CD14-positive monocyte (primary cell): ENCODE measurements at regions not wholly inside any gene's neighbourhood (a gene's known extent, or its start where the extent isn't known, plus 50 kb on each side); places are given as distances from the start of the nearest gene placed in this dataset.

ENCODE experiments used
- DNase-seq, 3 donors: peaks; one replicate each; pipeline ENCODE4 v3.0.0-alpha.2; 2011 to 2022
- H2AFZ ChIP-seq: 2 replicates; pipeline ENCODE4 v1.6.0; 2012; ENCODE audit warnings: mild to moderate bottlenecking, low read depth, low read length, inconsistent platforms; ENCODE audit not compliant: insufficient read depth, poor library complexity, severe bottlenecking
- H3K27ac ChIP-seq, 2 donors: 1 replicate in 1 of 2; 2 replicates in 1 of 2; pipeline ENCODE4 v1.5.1; 2012 to 2013; ENCODE audit warnings: low read length in 2 of 2, control low read depth in 1 of 2, inconsistent platforms in 1 of 2, low read depth in 1 of 2, mild to moderate bottlenecking in 1 of 2
- H3K27me3 ChIP-seq, 2 donors: one replicate each; pipeline versions ENCODE4 v1.6.0 to v1.6.1; 2011 to 2013; ENCODE audit warnings: low read length in 2 of 2; ENCODE audit not compliant: control insufficient read depth in 2 of 2, insufficient read depth in 2 of 2
- H3K36me3 ChIP-seq, 2 donors: replicated peaks in 1 of 2; 1 replicate in 1 of 2; 2 replicates in 1 of 2; pipeline versions ENCODE4 v1.5.1 to v1.6.1; 2012 to 2013; ENCODE audit warnings: low read length in 2 of 2, control low read depth in 1 of 2, inconsistent platforms in 1 of 2, mild to moderate bottlenecking in 1 of 2; ENCODE audit not compliant: insufficient read depth in 2 of 2, control insufficient read depth in 1 of 2
- H3K4me1 ChIP-seq, 2 donors: 1 replicate in 1 of 2; 2 replicates in 1 of 2; pipeline versions ENCODE4 v1.5.1 to v1.6.1; 2012 to 2013; ENCODE audit warnings: low read length in 2 of 2, control low read depth in 1 of 2, inconsistent platforms in 1 of 2, mild to moderate bottlenecking in 1 of 2, moderate library complexity in 1 of 2; ENCODE audit not compliant: insufficient read depth in 2 of 2, control insufficient read depth in 1 of 2
- H3K4me2 ChIP-seq: replicated peaks from 2 replicates; pipeline ENCODE3; 2012; ENCODE audit warnings: low read length, moderate library complexity, mild to moderate bottlenecking; ENCODE audit not compliant: poor library complexity, severe bottlenecking; ENCODE audit errors: extremely low read depth
- H3K4me3 ChIP-seq, 3 experiments: fragments of 200-600 bp in 1 of 3; sonication (generic) in 1 of 3; replicated peaks in 1 of 3; 1 replicate in 2 of 3; 2 replicates in 1 of 3; pipeline ENCODE4 v1.5.1; 2011 to 2013; ENCODE audit warnings: low read length in 3 of 3, mild to moderate bottlenecking in 3 of 3, control low read depth in 2 of 3, low read depth in 2 of 3, inconsistent platforms in 1 of 3, moderate library complexity in 1 of 3
- H3K79me2 ChIP-seq: 2 replicates; pipeline ENCODE4 v1.6.0; 2012; ENCODE audit warnings: mild to moderate bottlenecking, control low read depth, inconsistent platforms, low read length, moderate library complexity; ENCODE audit not compliant: insufficient read depth
- H3K9ac ChIP-seq: 2 replicates; pipeline ENCODE4 v1.6.0; 2017; ENCODE audit warnings: low read length, mild to moderate bottlenecking; ENCODE audit not compliant: insufficient read depth, poor library complexity, severe bottlenecking
- H3K9me3 ChIP-seq, 2 donors: replicated peaks in 1 of 2; 1 replicate in 1 of 2; 2 replicates in 1 of 2; pipeline versions ENCODE4 v1.5.1 to v1.6.1; 2012 to 2013; ENCODE audit warnings: low read length in 2 of 2, control low read depth in 1 of 2; ENCODE audit not compliant: control insufficient read depth in 1 of 2, insufficient read depth in 1 of 2
- H4K20me1 ChIP-seq: 2 replicates; pipeline ENCODE4 v1.6.0; 2012; ENCODE audit warnings: mild to moderate bottlenecking, low read length, control low read depth, moderate library complexity; ENCODE audit not compliant: insufficient read depth
- H3K27ac Mint-ChIP-seq, 7 donors: one replicate each; pipeline ENCODE4 v1.8.0; 2020; ENCODE audit warnings: mild to moderate bottlenecking in 7 of 7, mixed read lengths in 7 of 7, moderate library complexity in 6 of 7, inconsistent platforms in 2 of 7
- H3K27me3 Mint-ChIP-seq, 3 donors: one replicate each; pipeline ENCODE4 v1.8.0; 2021 to 2022; ENCODE audit warnings: low read depth in 3 of 3, mild to moderate bottlenecking in 3 of 3, mixed read lengths in 3 of 3, moderate library complexity in 3 of 3, inconsistent platforms in 1 of 3
- H3K36me3 Mint-ChIP-seq, 2 donors: one replicate each; pipeline ENCODE4 v1.8.0; 2020; ENCODE audit warnings: mixed read lengths in 2 of 2, inconsistent platforms in 1 of 2, mild to moderate bottlenecking in 1 of 2
- H3K4me1 Mint-ChIP-seq: one replicate; pipeline ENCODE4 v1.8.0; 2020; ENCODE audit warnings: mild to moderate bottlenecking, mixed read lengths
- H3K4me3 Mint-ChIP-seq, 2 donors: one replicate each; pipeline ENCODE4 v1.8.0; 2020; ENCODE audit warnings: mild to moderate bottlenecking in 2 of 2, mixed read lengths in 2 of 2, moderate library complexity in 1 of 2
- H3K9me3 Mint-ChIP-seq, 7 donors: one replicate each; pipeline ENCODE4 v1.8.0; 2020 to 2022; ENCODE audit warnings: mixed read lengths in 7 of 7, mild to moderate bottlenecking in 6 of 7, moderate library complexity in 6 of 7, inconsistent platforms in 2 of 7
- WGBS: methylation state at CpG from one replicate; pipeline ENCODE4 v1.1.5; 2013; ENCODE audit warnings: missing lambda C conversion rate; ENCODE audit not compliant: insufficient coverage; 5-methylcytosine and 5-hydroxymethylcytosine counted together
- intact Hi-C, 2 donors: fragments of 100-400 bp; cut with micrococcal nuclease; formaldehyde crosslinking; loops; one replicate each; pipeline versions ENCODE4 v1.15.0 to v1.15.1; 2023
- TF ChIP-seq, protein P1 (sequence below): fragments of 200-600 bp; IDR thresholded peaks from one replicate; pipeline ENCODE4 v1.8.0; 2022; ENCODE audit warnings: antibody characterized with exemption, mild to moderate bottlenecking

DNA sequence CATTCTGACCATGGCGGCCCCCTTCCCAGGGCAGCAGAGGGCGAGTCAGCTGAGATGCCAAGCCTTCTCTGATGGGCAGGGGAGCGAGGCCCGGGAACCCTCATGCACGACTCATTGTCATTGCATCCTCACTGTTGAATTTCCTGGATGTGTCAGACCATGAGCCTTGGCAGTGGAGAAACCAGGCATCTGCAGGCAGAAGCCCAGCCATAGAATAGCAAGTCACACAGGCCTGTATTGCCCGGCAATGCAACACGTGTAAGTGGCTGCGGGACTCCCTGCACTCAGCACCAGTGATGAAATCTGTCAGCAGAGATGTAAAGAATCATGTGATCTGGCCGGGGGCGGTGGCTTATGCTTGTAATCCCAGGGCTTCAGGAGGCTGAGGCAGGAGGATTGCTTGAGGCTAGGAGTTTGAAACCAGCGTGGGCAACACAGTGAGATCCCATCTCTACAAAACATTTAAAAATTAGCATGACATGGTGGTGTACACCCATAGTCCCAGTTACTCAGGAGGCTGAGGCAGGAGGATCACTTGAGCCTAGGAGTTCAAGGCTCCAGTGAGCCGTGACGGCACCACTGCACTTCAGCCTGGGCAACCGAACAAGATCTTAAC lies 199.7 kb downstream of the KATNAL1 start:
- Histone ChIP-seq H2AFZ (peak overlapping the region; percentile 48), H3K27ac (peak overlapping the region; percentile 74 to 89)

DNA sequence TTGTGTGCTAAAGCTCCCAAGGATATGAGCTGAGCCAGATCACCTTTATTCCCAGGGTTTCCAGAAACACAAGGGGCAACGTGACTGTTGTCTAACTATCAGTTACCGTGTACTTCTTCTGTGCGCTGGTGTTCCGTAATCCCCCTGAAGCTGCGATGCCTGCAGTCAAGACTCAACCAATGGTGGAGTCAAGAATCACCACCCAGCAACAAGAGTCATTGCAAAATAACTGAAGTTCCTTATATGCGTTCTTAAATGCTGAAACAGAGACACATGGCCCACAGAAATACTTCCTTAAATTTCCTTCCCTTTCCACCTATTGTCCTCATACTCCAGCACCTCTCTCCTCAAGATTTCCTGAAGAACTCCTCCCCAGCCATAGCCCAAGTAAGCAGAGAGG lies 200.2 kb downstream of the KATNAL1 start:
- Histone ChIP-seq H3K9me3 (no peaks in the 10 kb centered on the region), H3K4me3 (peak overlapping the region in 1 of 3 experiments; percentile 37), H3K9ac (no peak overlapping the region), H3K79me2 (no peaks in the 10 kb centered on the region), H3K4me1 (peaks cover 29 to 40% of the 10 kb centered on the region in 2 donors), H3K27me3 (no peaks in the 10 kb centered on the region), H2AFZ (peak overlapping the region; percentile 48), H3K4me2 (peak overlapping the region; percentile 27), H4K20me1 (no peaks in the 10 kb centered on the region), H3K27ac (peak overlapping the region; percentile 74 to 89), H3K36me3 (no peaks in the 10 kb centered on the region)
- TF ChIP-seq, protein P1, sequence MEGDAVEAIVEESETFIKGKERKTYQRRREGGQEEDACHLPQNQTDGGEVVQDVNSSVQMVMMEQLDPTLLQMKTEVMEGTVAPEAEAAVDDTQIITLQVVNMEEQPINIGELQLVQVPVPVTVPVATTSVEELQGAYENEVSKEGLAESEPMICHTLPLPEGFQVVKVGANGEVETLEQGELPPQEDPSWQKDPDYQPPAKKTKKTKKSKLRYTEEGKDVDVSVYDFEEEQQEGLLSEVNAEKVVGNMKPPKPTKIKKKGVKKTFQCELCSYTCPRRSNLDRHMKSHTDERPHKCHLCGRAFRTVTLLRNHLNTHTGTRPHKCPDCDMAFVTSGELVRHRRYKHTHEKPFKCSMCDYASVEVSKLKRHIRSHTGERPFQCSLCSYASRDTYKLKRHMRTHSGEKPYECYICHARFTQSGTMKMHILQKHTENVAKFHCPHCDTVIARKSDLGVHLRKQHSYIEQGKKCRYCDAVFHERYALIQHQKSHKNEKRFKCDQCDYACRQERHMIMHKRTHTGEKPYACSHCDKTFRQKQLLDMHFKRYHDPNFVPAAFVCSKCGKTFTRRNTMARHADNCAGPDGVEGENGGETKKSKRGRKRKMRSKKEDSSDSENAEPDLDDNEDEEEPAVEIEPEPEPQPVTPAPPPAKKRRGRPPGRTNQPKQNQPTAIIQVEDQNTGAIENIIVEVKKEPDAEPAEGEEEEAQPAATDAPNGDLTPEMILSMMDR: no peak
- Mint-ChIP-seq H3K36me3 (no peaks in the 10 kb centered on the region), H3K27ac (peak overlapping the region; percentile 91 to 99 (median 97)), H3K4me3 (peak overlapping the region; percentile 18 to 79), H3K27me3 (peaks cover 0 to 3% (median 0%) of the 10 kb centered on the region in 3 donors), H3K4me1 (peaks cover 36% of the 10 kb centered on the region), H3K9me3 (peaks cover 0 to 2% (median 0%) of the 10 kb centered on the region in 7 donors)
- 0% methylated on average over 5 of the region's 6 CpGs for WGBS
- intact Hi-C loops: loop anchor here in 1 of 2 donors (10.0 kb wide), 1 partner anchor 512 kb away; the partner anchor contains the start of gene SLC7A1
- DNase-seq: peak; percentile 70 to 92 (median 87)

More for the DNA sequence above, 199.7 kb downstream of the KATNAL1 start:
- Mint-ChIP-seq H3K9me3 (peaks cover 0 to 2% (median 0%) of the 10 kb centered on the region in 7 donors), H3K4me3 (peak overlapping the region in 1 of 2 donors; percentile 79), H3K27me3 (peaks cover 0 to 6% (median 2%) of the 10 kb centered on the region in 3 donors), H3K4me1 (peaks cover 40% of the 10 kb centered on the region), H3K27ac (peak overlapping the region; percentile 91 to 99 (median 97)), H3K36me3 (no peaks in the 10 kb centered on the region)
- H4K20me1 ChIP-seq: no peaks in the 10 kb centered on the region
- H3K4me2 ChIP-seq: peak overlapping the region; percentile 27
- H3K36me3 ChIP-seq: no peaks in the 10 kb centered on the region
- TF ChIP-seq, protein P1: no peak
- intact Hi-C loops: loop anchor here in 1 of 2 donors (10.0 kb wide), 1 partner anchor 513 kb away; the partner anchor contains the start of gene SLC7A1
- WGBS: 31% methylated on average over 8 of the region's 14 CpGs
- no peaks in the 10 kb centered on the region for H3K27me3 ChIP-seq
- no peak overlapping the region for H3K9ac ChIP-seq
- H3K79me2 ChIP-seq: no peaks in the 10 kb centered on the region
- DNase-seq: peak; percentile 84 to 97 (median 87)
- peak overlapping the region in 1 of 3 experiments; percentile 37 for H3K4me3 ChIP-seq
- H3K9me3 ChIP-seq: no peaks in the 10 kb centered on the region
- H3K4me1 ChIP-seq: peaks cover 31 to 40% of the 10 kb centered on the region in 2 donors
